Neural cell (in vitro differentiated cells): ENCODE measurements at regions not wholly inside any gene's neighbourhood (a gene's known extent, or its start where the extent isn't known, plus 50 kb on each side); places are given as distances from the start of the nearest gene placed in this dataset.

ENCODE experiments used
- CTCF ChIP-seq: fragments of 450-650 bp; IDR thresholded peaks from 2 replicates; pipeline ENCODE4 v1.5.1; 2014; ENCODE audit warnings: antibody characterized with exemption, mild to moderate bottlenecking, moderate library complexity; ENCODE audit not compliant: poor library complexity, severe bottlenecking
- EP300 ChIP-seq: fragments of 450-650 bp; conservative IDR thresholded peaks from 2 replicates; pipeline ENCODE4 v1.6.1; 2014; ENCODE audit warnings: antibody characterized with exemption, mild to moderate bottlenecking, moderate library complexity; ENCODE audit not compliant: poor library complexity, severe bottlenecking
- POLR2AphosphoS5 ChIP-seq: IDR thresholded peaks from 2 replicates; pipeline ENCODE4 v1.6.1; 2012
- SMC3 ChIP-seq: fragments of 450-650 bp; conservative IDR thresholded peaks from 2 replicates; pipeline ENCODE4 v1.6.1; 2014; ENCODE audit warnings: antibody characterized with exemption, mild to moderate bottlenecking, moderate library complexity; ENCODE audit not compliant: poor library complexity

- TF ChIP-seq CTCF: no peak
- no peak for TF ChIP-seq EP300
- TF ChIP-seq SMC3: no peak
- TF ChIP-seq POLR2AphosphoS5: no peak
These were observed 495.8 kb downstream of the CHSY3 start for GRCh38 chr5:130400091-130400490.
